Tibial artery (tissue), 4 donors: ENCODE measurements at regions not wholly inside any gene's neighbourhood (a gene's known extent, or its start where the extent isn't known, plus 50 kb on each side); places are given as distances from the start of the nearest gene placed in this dataset.

Experiments used
- DNase-seq, 2 donors: peaks; one replicate each; pipeline ENCODE4 v3.0.0-alpha.2; 2019
- H3K27ac ChIP-seq, 2 donors: fragments of 200-600 bp; sonication (generic) in 1 of 2; 1 replicate in 1 of 2; 2 replicates in 1 of 2; pipeline ENCODE4 v1.5.1; 2018 to 2019; ENCODE audit warnings: mild to moderate bottlenecking in 1 of 2
- H3K27me3 ChIP-seq, 2 donors: fragments of 200-600 bp; sonication (generic) in 1 of 2; one replicate each; pipeline versions ENCODE4 v1.5.1 to v1.6.0; 2016 to 2019
- H3K36me3 ChIP-seq, 3 donors: fragments of 200-600 bp; sonication (generic) in 2 of 3; one replicate each; pipeline ENCODE4 v1.5.1; 2016 to 2019; ENCODE audit warnings: mild to moderate bottlenecking in 2 of 3
- H3K4me1 ChIP-seq, 4 donors: fragments of 200-600 bp; sonication (generic) in 2 of 4; 1 replicate in 3 of 4; 2 replicates in 1 of 4; pipeline ENCODE4 v1.5.1; 2016 to 2019
- H3K4me3 ChIP-seq, 2 donors: fragments of 200-600 bp; sonication (generic) in 1 of 2; 1 replicate in 1 of 2; 2 replicates in 1 of 2; pipeline ENCODE4 v1.5.1; 2018 to 2019; ENCODE audit warnings: mild to moderate bottlenecking in 2 of 2
- H3K9me3 ChIP-seq, 3 donors: fragments of 200-600 bp; sonication (generic) in 1 of 3; one replicate each; pipeline ENCODE4 v1.5.1; 2016 to 2019
- CTCF ChIP-seq, 2 experiments: fragments of 200-600 bp in 1 of 2; fragments of 450-650 bp in 1 of 2; IDR thresholded peaks; one replicate each; pipeline ENCODE4 v1.5.1; 2017 to 2019; ENCODE audit warnings: antibody characterized with exemption in 2 of 2, mild to moderate bottlenecking in 1 of 2, moderate library complexity in 1 of 2
- intact Hi-C: fragments of 100-400 bp; cut with DNase I; formaldehyde crosslinking; loops from one replicate; pipeline ENCODE4 v1.15.0; 2023; ENCODE audit warnings: low total_unique reads

GRCh38 chr11:71181566-71181965 lies 70.8 kb downstream of the SHANK2 start:
- intact Hi-C loops = no loop called here
- Histone ChIP-seq H3K27me3 (no peaks in the 10 kb centered on the region), H3K9me3 (peaks cover 0 to 7% (median 3%) of the 10 kb centered on the region in 3 donors), H3K4me1 (no peaks in the 10 kb centered on the region), H3K27ac (no peak overlapping the region), H3K4me3 (no peak overlapping the region), H3K36me3 (no peaks in the 10 kb centered on the region)
- no peak for DNase-seq
- no peak for TF ChIP-seq CTCF (IDR thresholded peaks at IDR 0.05)

DNA sequence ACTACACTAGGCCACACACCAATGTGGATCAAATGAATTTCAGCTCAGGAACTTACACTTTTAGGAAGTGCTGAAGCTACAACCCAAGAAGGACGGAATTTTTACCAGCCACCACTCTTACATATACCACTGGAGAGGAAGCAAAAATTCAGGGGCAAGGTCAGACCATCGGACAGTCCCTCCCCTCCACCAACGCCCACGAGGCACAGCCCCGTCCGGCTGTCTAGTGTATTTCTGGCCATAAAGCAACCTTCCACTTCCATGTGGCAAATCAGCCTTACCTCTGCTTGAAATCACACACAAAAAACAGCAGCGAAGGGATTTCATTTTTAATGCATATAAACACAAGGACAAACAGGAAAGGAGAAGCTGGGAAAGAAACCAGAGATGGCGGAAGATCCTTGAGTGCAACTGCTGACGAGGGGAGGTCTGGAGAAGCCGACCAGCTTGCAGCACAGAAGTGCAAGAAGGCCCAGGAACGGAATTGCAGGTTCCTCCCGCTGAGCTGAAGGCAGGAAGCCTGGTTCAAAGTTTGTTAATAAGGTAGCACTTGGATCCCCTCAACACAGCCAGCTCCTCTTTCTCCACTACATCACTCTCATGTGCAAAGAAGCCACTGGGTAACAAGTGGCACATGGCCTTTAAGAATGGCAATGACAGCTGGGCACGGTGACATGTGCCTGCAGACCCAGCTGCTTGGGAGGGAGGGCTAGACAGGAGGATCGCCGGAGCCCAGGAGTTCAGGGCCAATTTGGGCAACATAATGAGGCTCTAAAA lies 71.5 kb downstream of the SHANK2 start:
- TF ChIP-seq CTCF (IDR thresholded peaks at IDR 0.05) = no peak
- no peaks in the 10 kb centered on the region for H3K36me3 ChIP-seq
- H3K4me3 ChIP-seq = no peak overlapping the region
- H3K4me1 ChIP-seq = no peaks in the 10 kb centered on the region
- H3K27me3 ChIP-seq = no peaks in the 10 kb centered on the region
- DNase-seq = no peak
- H3K27ac ChIP-seq = no peak overlapping the region
- H3K9me3 ChIP-seq = peaks cover 0 to 14% (median 3%) of the 10 kb centered on the region in 3 donors
- intact Hi-C loops = no loop called here

- Histone ChIP-seq H3K4me1 (no peaks in the 10 kb centered on the region), H3K9me3 (peaks cover 0 to 17% (median 3%) of the 10 kb centered on the region in 3 donors), H3K36me3 (no peaks in the 10 kb centered on the region), H3K4me3 (no peak overlapping the region), H3K27ac (no peak overlapping the region), H3K27me3 (no peaks in the 10 kb centered on the region)
- no peak for TF ChIP-seq CTCF (IDR thresholded peaks at IDR 0.05)
- intact Hi-C loops = no loop called here
- DNase-seq = no peak
Observed at GRCh38 chr11:71179877-71180605, 72.3 kb downstream of the SHANK2 start.

DNA sequence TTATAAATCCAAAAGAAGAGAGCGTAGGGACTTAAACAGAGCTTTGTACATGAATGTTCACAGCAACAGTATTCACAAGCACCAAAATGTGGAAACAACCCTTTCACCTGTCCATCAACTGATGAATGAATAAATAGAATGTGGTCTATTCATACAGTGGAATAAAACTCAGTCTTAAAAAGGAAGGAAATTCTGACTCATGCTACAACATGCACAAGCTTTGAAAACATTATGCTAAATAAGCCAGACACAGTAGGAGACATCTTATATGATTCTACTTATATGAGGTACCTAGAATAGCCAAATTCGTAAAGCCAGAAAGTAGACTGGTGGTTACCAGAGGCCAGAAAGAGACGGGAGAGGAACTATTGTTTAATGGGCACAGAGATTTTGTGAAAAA lies 74.3 kb downstream of the SHANK2 start:
- H3K4me3 ChIP-seq = no peak overlapping the region
- DNase-seq = no peak
- no peak for TF ChIP-seq CTCF (IDR thresholded peaks at IDR 0.05)
- H3K4me1 ChIP-seq = no peaks in the 10 kb centered on the region
- H3K9me3 ChIP-seq = peaks cover 0 to 17% (median 3%) of the 10 kb centered on the region in 3 donors
- intact Hi-C loops = no loop called here
- peaks cover 0 to 2% of the 10 kb centered on the region in 2 donors for H3K27me3 ChIP-seq
- H3K36me3 ChIP-seq = no peaks in the 10 kb centered on the region
- H3K27ac ChIP-seq = no peak overlapping the region

DNA sequence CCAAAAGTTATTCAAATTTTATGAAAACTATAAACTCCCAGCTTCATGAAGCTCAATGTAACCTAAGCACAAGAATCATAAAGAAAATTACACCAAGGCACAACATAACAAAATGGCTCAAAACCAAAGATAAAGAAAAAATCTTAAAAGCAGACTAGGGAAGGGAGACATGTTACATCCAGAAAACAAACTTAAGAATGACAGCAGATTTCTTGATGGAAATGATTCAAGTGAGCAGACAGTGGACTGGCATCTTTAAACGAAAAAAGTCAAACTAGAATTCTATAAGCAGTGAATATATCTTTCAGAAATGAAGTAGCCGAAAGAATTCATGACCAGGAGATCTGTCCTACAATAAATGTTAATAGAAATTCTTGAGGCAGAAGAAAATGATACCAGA lies 75.6 kb downstream of the SHANK2 start:
- no peak for DNase-seq
- intact Hi-C loops = no loop called here
- no peaks in the 10 kb centered on the region for H3K36me3 ChIP-seq
- H3K4me3 ChIP-seq = no peak overlapping the region
- peaks cover 0 to 17% (median 3%) of the 10 kb centered on the region in 3 donors for H3K9me3 ChIP-seq
- H3K4me1 ChIP-seq = no peaks in the 10 kb centered on the region
- peaks cover 0 to 8% of the 10 kb centered on the region in 2 donors for H3K27me3 ChIP-seq
- no peak for TF ChIP-seq CTCF (IDR thresholded peaks at IDR 0.05)
- no peak overlapping the region for H3K27ac ChIP-seq
